Testis (tissue), 2 donors: ENCODE measurements at regions not wholly inside any gene's neighbourhood (a gene's known extent, or its start where the extent isn't known, plus 50 kb on each side); places are given as distances from the start of the nearest gene placed in this dataset.

Experiments used
- POLR2A ChIP-seq: fragments of 450-650 bp; IDR thresholded peaks from one replicate; pipeline ENCODE4 v1.6.1; 2017; ENCODE audit warnings: antibody characterized with exemption, mild to moderate bottlenecking, moderate library complexity
- TF ChIP-seq, protein P1 (sequence below), 3 experiments: fragments of 450-650 bp in 2 of 3; fragments of 200-600 bp in 1 of 3; sonication (generic) in 1 of 3; IDR thresholded peaks; one replicate each; pipeline ENCODE4 v1.5.1; 2016 to 2019; ENCODE audit warnings: antibody characterized with exemption in 3 of 3, mild to moderate bottlenecking in 2 of 3, moderate library complexity in 1 of 3

DNA sequence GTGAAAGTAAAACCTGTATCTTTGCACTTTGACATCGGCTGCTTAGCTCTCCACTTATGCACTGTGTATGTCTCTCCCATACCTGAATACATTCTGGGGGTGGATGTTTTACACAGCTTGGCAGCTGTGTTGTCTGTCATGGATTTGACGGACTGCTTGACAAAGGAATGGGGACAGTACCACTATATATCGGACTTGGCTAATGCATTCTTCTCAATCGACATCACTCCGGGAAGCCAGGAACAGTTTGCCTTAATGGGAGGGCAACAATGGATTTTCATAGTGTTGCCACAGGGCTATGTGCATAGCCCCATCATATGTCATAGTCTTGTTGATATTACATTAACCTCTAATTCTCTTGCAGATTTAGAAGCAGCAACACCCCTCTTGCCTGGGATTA lies 1008.3 kb downstream of the DNAH5 start:
- TF ChIP-seq, protein P1, sequence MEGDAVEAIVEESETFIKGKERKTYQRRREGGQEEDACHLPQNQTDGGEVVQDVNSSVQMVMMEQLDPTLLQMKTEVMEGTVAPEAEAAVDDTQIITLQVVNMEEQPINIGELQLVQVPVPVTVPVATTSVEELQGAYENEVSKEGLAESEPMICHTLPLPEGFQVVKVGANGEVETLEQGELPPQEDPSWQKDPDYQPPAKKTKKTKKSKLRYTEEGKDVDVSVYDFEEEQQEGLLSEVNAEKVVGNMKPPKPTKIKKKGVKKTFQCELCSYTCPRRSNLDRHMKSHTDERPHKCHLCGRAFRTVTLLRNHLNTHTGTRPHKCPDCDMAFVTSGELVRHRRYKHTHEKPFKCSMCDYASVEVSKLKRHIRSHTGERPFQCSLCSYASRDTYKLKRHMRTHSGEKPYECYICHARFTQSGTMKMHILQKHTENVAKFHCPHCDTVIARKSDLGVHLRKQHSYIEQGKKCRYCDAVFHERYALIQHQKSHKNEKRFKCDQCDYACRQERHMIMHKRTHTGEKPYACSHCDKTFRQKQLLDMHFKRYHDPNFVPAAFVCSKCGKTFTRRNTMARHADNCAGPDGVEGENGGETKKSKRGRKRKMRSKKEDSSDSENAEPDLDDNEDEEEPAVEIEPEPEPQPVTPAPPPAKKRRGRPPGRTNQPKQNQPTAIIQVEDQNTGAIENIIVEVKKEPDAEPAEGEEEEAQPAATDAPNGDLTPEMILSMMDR (IDR thresholded peaks at IDR 0.05) = no peak
- no peak for TF ChIP-seq POLR2A
